ENCODE measurements at regions not wholly inside any gene's neighbourhood (a gene's known extent, or its start where the extent isn't known, plus 50 kb on each side); places are given as distances from the start of the nearest gene placed in this dataset.
"Not testable (repeated sequence)": the region's sequence is repeated elsewhere in the genome, so short reads cannot be mapped to it uniquely, and the experiment has no call there.

DNA sequence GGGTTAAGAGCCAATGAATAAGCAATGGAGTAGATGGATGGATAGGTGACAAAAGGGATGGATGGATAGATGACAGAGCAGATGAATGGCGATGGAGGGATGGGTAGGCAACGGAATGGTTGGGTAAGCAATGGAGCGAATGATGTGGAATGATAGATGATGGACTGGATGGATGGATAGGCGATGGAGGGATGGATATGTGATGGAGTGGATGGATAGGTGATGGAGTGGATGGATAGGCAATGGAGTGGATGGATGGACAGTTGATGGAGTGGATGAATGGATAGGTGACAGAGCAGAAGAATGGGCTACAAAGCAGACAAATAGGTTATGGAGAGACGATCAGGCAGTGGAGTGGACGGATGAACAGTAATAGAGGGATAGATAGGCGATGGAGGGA is 269.6 kb downstream of the TEX29 start:
- DNase-seq (no peak), FAIRE-seq (no peak)
- no peaks in the 10 kb centered on the region for H3K9me3 ChIP-seq (ENCODE audit: control insufficient read depth in 2 of 2, insufficient read depth in 1 of 2, low read depth in 1 of 2, low read length in 1 of 2)
- WGBS, 3 donors = 88 to 95% (median 91%) methylated on average over 7 of the region's 7 CpGs
- no peak overlapping the region for H3K4me3 ChIP-seq (ENCODE audit: low read depth in 1 of 3, low read length in 3 of 3)
- no peak overlapping the region for H3K27ac ChIP-seq (ENCODE audit: low read depth in 1 of 3, low read length in 2 of 3)
- no peaks in the 10 kb centered on the region for H3K27me3 ChIP-seq (ENCODE audit: control insufficient read depth in 3 of 3, insufficient read depth in 3 of 3, low read length in 3 of 3)
- no peaks in the 10 kb centered on the region for H3K36me3 ChIP-seq (ENCODE audit: control insufficient read depth in 3 of 3, insufficient read depth in 2 of 3, low read depth in 1 of 3, low read length in 3 of 3)
- H3K4me1 ChIP-seq (ENCODE audit: control insufficient read depth in 3 of 3, insufficient read depth in 2 of 3, low read depth in 1 of 3, low read length in 2 of 3) = no peaks in the 10 kb centered on the region

DNA sequence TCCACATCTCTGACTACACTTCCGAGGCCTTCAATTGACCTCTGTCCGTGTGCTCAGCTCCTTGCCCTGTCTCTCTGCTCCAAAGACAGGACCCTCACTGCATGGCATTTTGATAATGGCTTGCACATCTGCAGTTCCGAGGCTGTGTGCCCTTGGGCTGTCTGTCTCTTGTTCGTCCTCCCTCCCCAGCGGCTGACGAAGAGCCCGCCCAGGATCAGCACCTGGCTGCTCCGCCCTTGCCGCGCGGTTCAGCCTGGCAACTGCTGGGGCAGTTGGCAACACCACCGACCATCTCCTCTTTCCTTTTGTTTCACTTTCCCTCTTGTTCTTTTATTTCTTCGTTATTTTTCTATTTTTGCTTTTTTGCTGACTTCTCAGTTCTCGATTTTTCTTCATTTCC is 270.4 kb downstream of the TEX29 start:
- no peaks in the 10 kb centered on the region for H3K9me3 ChIP-seq (ENCODE audit: control insufficient read depth in 2 of 2, insufficient read depth in 1 of 2, low read depth in 1 of 2, low read length in 1 of 2)
- H3K4me1 ChIP-seq (ENCODE audit: control insufficient read depth in 3 of 3, insufficient read depth in 2 of 3, low read depth in 1 of 3, low read length in 2 of 3) = no peaks in the 10 kb centered on the region
- H3K36me3 ChIP-seq (ENCODE audit: control insufficient read depth in 3 of 3, insufficient read depth in 2 of 3, low read depth in 1 of 3, low read length in 3 of 3) = no peaks in the 10 kb centered on the region
- no peak overlapping the region for H3K4me3 ChIP-seq (ENCODE audit: low read depth in 1 of 3, low read length in 3 of 3)
- DNase-seq (no peak), FAIRE-seq (no peak)
- no peak overlapping the region for H3K27ac ChIP-seq (ENCODE audit: low read depth in 1 of 3, low read length in 2 of 3)
- no peaks in the 10 kb centered on the region for H3K27me3 ChIP-seq (ENCODE audit: control insufficient read depth in 3 of 3, insufficient read depth in 3 of 3, low read length in 3 of 3)
- 82 to 93% (median 89%) methylated on average over 14 of the region's 14 CpGs for WGBS, 3 donors

DNA sequence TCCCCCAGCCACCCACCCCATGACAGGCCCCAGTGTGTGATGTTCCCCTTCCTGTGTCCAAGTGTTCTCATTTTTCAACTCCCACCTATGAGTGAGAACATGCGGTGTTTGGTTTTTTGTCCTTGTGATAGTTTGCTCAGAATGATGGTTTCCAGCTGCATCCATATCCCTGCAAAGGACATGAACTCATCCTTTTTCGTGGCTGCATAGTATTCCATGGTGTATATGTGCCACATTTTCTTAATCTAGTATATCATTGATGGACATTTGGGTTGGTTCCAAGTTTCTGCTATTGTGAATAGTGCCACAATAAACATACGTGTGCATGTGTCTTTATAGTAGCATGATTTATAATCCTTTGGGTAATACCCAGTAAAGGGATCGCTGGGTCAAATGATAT is 273.0 kb downstream of the TEX29 start:
- H3K4me3 ChIP-seq (ENCODE audit: low read depth in 1 of 3, low read length in 3 of 3); FAIRE-seq; H3K9me3 ChIP-seq (ENCODE audit: control insufficient read depth in 2 of 2, insufficient read depth in 1 of 2, low read depth in 1 of 2, low read length in 1 of 2); DNase-seq; H3K27ac ChIP-seq (ENCODE audit: low read depth in 1 of 3, low read length in 2 of 3); H3K27me3 ChIP-seq (ENCODE audit: control insufficient read depth in 3 of 3, insufficient read depth in 3 of 3, low read length in 3 of 3); H3K4me1 ChIP-seq (ENCODE audit: control insufficient read depth in 3 of 3, insufficient read depth in 2 of 3, low read depth in 1 of 3, low read length in 2 of 3); H3K36me3 ChIP-seq (ENCODE audit: control insufficient read depth in 3 of 3, insufficient read depth in 2 of 3, low read depth in 1 of 3, low read length in 3 of 3): not testable (repeated sequence)
- 78 to 91% (median 82%) methylated on average over 4 of the region's 4 CpGs for WGBS, 3 donors

DNA sequence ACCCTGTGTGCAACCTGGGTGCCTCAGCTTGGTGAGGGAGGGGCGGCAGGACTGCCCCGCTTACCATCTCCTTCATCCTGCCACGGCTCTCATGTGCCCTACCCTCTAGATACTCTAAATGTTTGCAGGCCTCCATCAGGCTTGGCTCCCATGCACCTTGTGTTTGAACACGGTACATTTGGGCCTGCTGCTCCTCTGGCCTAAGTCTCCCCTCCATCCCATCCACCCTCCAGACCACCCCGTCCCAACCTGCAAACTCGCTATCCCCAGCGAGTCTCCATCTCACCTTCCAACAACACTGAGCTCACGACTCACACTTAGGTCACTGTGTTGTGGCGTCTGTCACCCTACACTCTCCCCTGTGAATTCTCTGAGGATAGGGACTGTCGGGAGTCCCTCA is 274.2 kb downstream of the TEX29 start:
- no peaks in the 10 kb centered on the region for H3K9me3 ChIP-seq (ENCODE audit: control insufficient read depth in 2 of 2, insufficient read depth in 1 of 2, low read depth in 1 of 2, low read length in 1 of 2)
- no peaks in the 10 kb centered on the region for H3K27me3 ChIP-seq (ENCODE audit: control insufficient read depth in 3 of 3, insufficient read depth in 3 of 3, low read length in 3 of 3)
- no peaks in the 10 kb centered on the region for H3K36me3 ChIP-seq (ENCODE audit: control insufficient read depth in 3 of 3, insufficient read depth in 2 of 3, low read depth in 1 of 3, low read length in 3 of 3)
- H3K4me1 ChIP-seq (ENCODE audit: control insufficient read depth in 3 of 3, insufficient read depth in 2 of 3, low read depth in 1 of 3, low read length in 2 of 3) = no peaks in the 10 kb centered on the region
- 86 to 92% (median 88%) methylated on average over 10 of the region's 10 CpGs for WGBS, 3 donors
- FAIRE-seq (no peak), DNase-seq (no peak)
- no peak overlapping the region for H3K4me3 ChIP-seq (ENCODE audit: low read depth in 1 of 3, low read length in 3 of 3)
- no peak overlapping the region for H3K27ac ChIP-seq (ENCODE audit: low read depth in 1 of 3, low read length in 2 of 3)

DNA sequence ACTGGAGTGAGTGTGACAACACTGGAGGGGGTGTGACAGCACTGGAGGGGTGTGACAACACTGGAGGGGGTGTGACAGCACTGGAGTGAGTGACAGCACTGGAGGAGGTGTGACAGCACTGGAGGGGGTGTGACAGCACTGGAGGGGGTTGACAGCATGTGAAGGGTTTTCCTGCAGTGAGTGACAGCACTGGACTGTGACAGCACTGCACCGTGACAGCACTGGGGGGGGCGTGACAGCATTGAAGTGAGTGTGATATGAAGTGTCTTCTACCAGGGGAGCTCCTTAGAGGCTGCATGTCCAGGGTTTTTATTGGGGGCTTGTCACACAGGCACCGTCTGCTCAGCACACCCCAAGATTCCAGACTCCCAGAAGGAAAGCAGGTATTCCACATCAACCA is 274.8 kb downstream of the TEX29 start:
- DNase-seq (no peak), FAIRE-seq (no peak)
- WGBS, 3 donors = 76 to 86% (median 85%) methylated on average over 3 of the region's 3 CpGs
- no peaks in the 10 kb centered on the region for H3K36me3 ChIP-seq (ENCODE audit: control insufficient read depth in 3 of 3, insufficient read depth in 2 of 3, low read depth in 1 of 3, low read length in 3 of 3)
- no peaks in the 10 kb centered on the region for H3K27me3 ChIP-seq (ENCODE audit: control insufficient read depth in 3 of 3, insufficient read depth in 3 of 3, low read length in 3 of 3)
- no peak overlapping the region for H3K27ac ChIP-seq (ENCODE audit: low read depth in 1 of 3, low read length in 2 of 3)
- no peaks in the 10 kb centered on the region for H3K4me1 ChIP-seq (ENCODE audit: control insufficient read depth in 3 of 3, insufficient read depth in 2 of 3, low read depth in 1 of 3, low read length in 2 of 3)
- no peak overlapping the region for H3K4me3 ChIP-seq (ENCODE audit: low read depth in 1 of 3, low read length in 3 of 3)
- H3K9me3 ChIP-seq (ENCODE audit: control insufficient read depth in 2 of 2, insufficient read depth in 1 of 2, low read depth in 1 of 2, low read length in 1 of 2) = no peaks in the 10 kb centered on the region

DNA sequence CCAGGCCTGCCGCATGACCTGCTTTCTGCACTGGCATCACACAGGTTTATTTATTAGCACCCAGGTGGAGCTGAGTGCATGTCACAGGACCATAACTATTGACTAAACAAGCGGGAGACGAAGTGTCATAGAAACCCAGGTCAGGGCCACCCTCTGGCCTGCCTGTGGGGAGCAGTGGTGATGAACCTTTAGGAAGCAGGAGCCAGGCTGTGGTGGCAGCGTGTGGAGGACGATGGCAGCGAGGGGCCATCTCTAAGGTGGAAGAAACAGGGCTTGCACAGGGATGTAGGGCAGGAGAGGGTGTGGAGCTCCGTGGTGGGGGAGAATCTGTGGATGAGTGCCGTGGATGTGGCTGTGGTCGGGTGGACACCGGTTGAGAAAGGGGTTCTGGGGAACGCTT is 275.3 kb downstream of the TEX29 start:
- H3K36me3 ChIP-seq (ENCODE audit: control insufficient read depth in 3 of 3, insufficient read depth in 2 of 3, low read depth in 1 of 3, low read length in 3 of 3) = no peaks in the 10 kb centered on the region
- FAIRE-seq = no peak
- H3K27ac ChIP-seq (ENCODE audit: low read depth in 1 of 3, low read length in 2 of 3) = no peak overlapping the region

DNA sequence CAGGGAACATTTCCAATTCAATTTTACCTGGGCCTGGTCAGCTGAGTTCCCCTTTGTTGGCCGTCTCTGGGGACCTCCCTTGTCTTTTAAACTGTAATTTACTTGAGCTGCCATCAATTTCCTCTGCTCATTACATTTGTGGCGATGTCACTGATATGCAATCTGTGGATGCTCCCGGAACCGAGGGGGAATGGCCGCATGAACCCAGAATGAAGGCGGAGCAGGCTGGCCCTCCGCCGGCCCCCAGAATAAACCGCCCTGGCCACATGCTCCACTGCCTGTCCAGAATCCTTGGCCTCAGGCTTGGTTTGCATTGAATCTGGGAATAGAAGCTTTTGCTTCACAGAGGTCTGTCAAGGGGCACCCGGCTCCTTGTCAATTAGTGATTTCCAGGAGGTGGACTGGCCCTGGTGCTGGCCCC is 276.8 kb downstream of the TEX29 start:
- H3K9me3 ChIP-seq (ENCODE audit: control insufficient read depth in 2 of 2, insufficient read depth in 1 of 2, low read depth in 1 of 2, low read length in 1 of 2) = no peaks in the 10 kb centered on the region
- no peak overlapping the region for H3K4me3 ChIP-seq (ENCODE audit: low read depth in 1 of 3, low read length in 3 of 3)
- H3K36me3 ChIP-seq (ENCODE audit: control insufficient read depth in 3 of 3, insufficient read depth in 2 of 3, low read depth in 1 of 3, low read length in 3 of 3) = no peaks in the 10 kb centered on the region
- DNase-seq = no peak
- H3K27me3 ChIP-seq (ENCODE audit: control insufficient read depth in 3 of 3, insufficient read depth in 3 of 3, low read length in 3 of 3) = no peaks in the 10 kb centered on the region
- WGBS, 3 donors = 85 to 87% (median 86%) methylated on average over 10 of the region's 10 CpGs
- H3K27ac ChIP-seq (ENCODE audit: low read depth in 1 of 3, low read length in 2 of 3) = no peak overlapping the region
- FAIRE-seq = no peak
- no peaks in the 10 kb centered on the region for H3K4me1 ChIP-seq (ENCODE audit: control insufficient read depth in 3 of 3, insufficient read depth in 2 of 3, low read depth in 1 of 3, low read length in 2 of 3)

More for the DNA sequence above, 275.3 kb downstream of the TEX29 start:
- 80 to 91% (median 81%) methylated on average over 11 of the region's 11 CpGs for WGBS, 3 donors
- no peaks in the 10 kb centered on the region for H3K9me3 ChIP-seq (ENCODE audit: control insufficient read depth in 2 of 2, insufficient read depth in 1 of 2, low read depth in 1 of 2, low read length in 1 of 2)
- no peak for DNase-seq
- H3K27me3 ChIP-seq (ENCODE audit: control insufficient read depth in 3 of 3, insufficient read depth in 3 of 3, low read length in 3 of 3) = no peaks in the 10 kb centered on the region
- H3K4me1 ChIP-seq (ENCODE audit: control insufficient read depth in 3 of 3, insufficient read depth in 2 of 3, low read depth in 1 of 3, low read length in 2 of 3) = no peaks in the 10 kb centered on the region
- H3K4me3 ChIP-seq (ENCODE audit: low read depth in 1 of 3, low read length in 3 of 3) = no peak overlapping the region

DNA sequence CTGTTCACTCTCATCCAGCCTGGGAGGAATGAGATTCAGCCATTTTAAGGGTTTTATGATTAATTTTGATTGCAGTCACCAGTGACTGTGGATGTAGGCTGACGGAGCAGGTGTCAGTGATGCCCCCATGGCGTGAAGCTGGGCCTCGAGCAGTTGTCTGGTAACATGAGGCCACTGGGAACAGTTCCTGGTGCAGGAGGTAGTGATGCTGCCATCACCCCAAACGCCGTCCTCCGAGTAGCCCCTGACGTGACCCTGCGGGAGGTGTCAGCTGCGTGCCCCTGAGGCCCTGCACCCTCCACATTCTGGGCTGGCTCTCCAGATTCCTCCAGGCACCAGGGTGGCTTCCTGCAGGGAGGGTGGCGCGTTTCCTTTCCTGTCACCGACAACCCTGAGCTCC is 277.2 kb downstream of the TEX29 start:
- WGBS, 3 donors = 77 to 81% (median 78%) methylated on average over 12 of the region's 12 CpGs
- H3K27me3 ChIP-seq (ENCODE audit: control insufficient read depth in 3 of 3, insufficient read depth in 3 of 3, low read length in 3 of 3) = no peaks in the 10 kb centered on the region
- FAIRE-seq (no peak), DNase-seq (no peak)
- H3K36me3 ChIP-seq (ENCODE audit: control insufficient read depth in 3 of 3, insufficient read depth in 2 of 3, low read depth in 1 of 3, low read length in 3 of 3) = no peaks in the 10 kb centered on the region
- no peaks in the 10 kb centered on the region for H3K9me3 ChIP-seq (ENCODE audit: control insufficient read depth in 2 of 2, insufficient read depth in 1 of 2, low read depth in 1 of 2, low read length in 1 of 2)
- no peaks in the 10 kb centered on the region for H3K4me1 ChIP-seq (ENCODE audit: control insufficient read depth in 3 of 3, insufficient read depth in 2 of 3, low read depth in 1 of 3, low read length in 2 of 3)
- no peak overlapping the region for H3K4me3 ChIP-seq (ENCODE audit: low read depth in 1 of 3, low read length in 3 of 3)
- H3K27ac ChIP-seq (ENCODE audit: low read depth in 1 of 3, low read length in 2 of 3) = no peak overlapping the region

DNA sequence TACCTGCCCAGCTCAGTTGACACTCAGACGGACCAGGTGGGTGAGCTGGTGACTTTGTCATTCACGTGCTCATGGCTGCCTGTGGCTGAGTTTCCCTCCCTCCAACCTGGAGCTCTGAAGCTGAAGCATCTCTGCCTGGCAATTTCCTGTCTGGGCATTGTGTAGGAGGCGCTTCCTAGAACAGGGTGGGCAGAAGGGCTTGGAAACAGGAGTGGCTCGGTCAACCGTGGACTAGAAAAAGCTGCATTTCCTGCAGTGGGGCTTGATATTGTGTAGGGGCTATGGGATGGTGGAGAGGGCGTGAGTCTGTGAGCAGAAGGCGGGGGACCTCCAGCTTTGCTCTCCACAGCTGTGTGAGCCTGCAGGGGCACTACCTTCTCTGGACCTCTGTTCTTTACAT is 278.3 kb downstream of the TEX29 start:
- WGBS, 3 donors = 55 to 75% (median 58%) methylated on average over 7 of the region's 7 CpGs
- Histone ChIP-seq H3K27me3 (ENCODE audit: control insufficient read depth in 3 of 3, insufficient read depth in 3 of 3, low read length in 3 of 3) (no peaks in the 10 kb centered on the region), H3K9me3 (ENCODE audit: control insufficient read depth in 2 of 2, insufficient read depth in 1 of 2, low read depth in 1 of 2, low read length in 1 of 2) (no peaks in the 10 kb centered on the region), H3K36me3 (ENCODE audit: control insufficient read depth in 3 of 3, insufficient read depth in 2 of 3, low read depth in 1 of 3, low read length in 3 of 3) (no peaks in the 10 kb centered on the region), H3K4me3 (ENCODE audit: low read depth in 1 of 3, low read length in 3 of 3) (no peak overlapping the region), H3K4me1 (ENCODE audit: control insufficient read depth in 3 of 3, insufficient read depth in 2 of 3, low read depth in 1 of 3, low read length in 2 of 3) (no peaks in the 10 kb centered on the region), H3K27ac (ENCODE audit: low read depth in 1 of 3, low read length in 2 of 3) (no peak overlapping the region)
- DNase-seq (no peak), FAIRE-seq (no peak)

Measured in small intestine (tissue), 7 donors.